K562 (cell line): ENCODE measurements at regions not wholly inside any gene's neighbourhood (a gene's known extent, or its start where the extent isn't known, plus 50 kb on each side); places are given as distances from the start of the nearest gene placed in this dataset.

ENCODE experiments used
- ARID1B ChIP-seq: fragments of 450-650 bp; IDR thresholded peaks from 2 replicates; pipeline ENCODE4 v1.6.1; 2016; ENCODE audit warnings: antibody characterized with exemption, mild to moderate bottlenecking, inconsistent platforms
- EHMT2 ChIP-seq: fragments of 450-650 bp; IDR thresholded peaks from 2 replicates; pipeline ENCODE4 v1.6.1; 2018; ENCODE audit warnings: antibody characterized with exemption
- FOS ChIP-seq: IDR thresholded peaks from 3 replicates; pipeline ENCODE4 v1.6.1; 2011; ENCODE audit not compliant: insufficient read length; ENCODE audit errors: extremely low read depth
- FOXJ2 ChIP-seq: fragments of 200-800 bp; sonication (Bioruptor generic); IDR thresholded peaks from 2 replicates; pipeline ENCODE4 v1.6.1; 2016; ENCODE audit warnings: missing genetic modification characterization, missing compliant biosample characterization
- GTF2F1 ChIP-seq: IDR thresholded peaks from 2 replicates; pipeline ENCODE4 v1.6.1; 2011; ENCODE audit warnings: low read depth, low read length, improper control_type of control experiment
- JUN ChIP-seq, 2 experiments: sonication (generic) in 1 of 2; formaldehyde crosslinking in 1 of 2; IDR thresholded peaks; 2 replicates each; pipeline versions ENCODE4 v1.6.1 to v1.8.0; 2012 to 2022; ENCODE audit warnings: borderline replicate concordance in 2 of 2, mild to moderate bottlenecking in 2 of 2, improper control_type of control experiment in 1 of 2, low read depth in 1 of 2, low read length in 1 of 2, missing genetic modification reagents in 1 of 2
- KLF6 ChIP-seq: fragments of 250-450 bp; sonication (Bioruptor Pico); IDR thresholded peaks from 2 replicates; pipeline ENCODE4 v1.4.0; 2020; ENCODE audit warnings: mild to moderate bottlenecking, moderate library complexity, borderline replicate concordance
- LARP7 ChIP-seq: fragments of 450-650 bp; IDR thresholded peaks from 2 replicates; pipeline ENCODE4 v1.6.1; 2016
- MAFK ChIP-seq: IDR thresholded peaks from 2 replicates; pipeline ENCODE4 v1.6.1; 2011; ENCODE audit warnings: low read length, improper control_type of control experiment
- NONO ChIP-seq, 2 experiments: fragments of 200-400 bp in 1 of 2; fragments of 450-650 bp in 1 of 2; formaldehyde crosslinking in 1 of 2; IDR thresholded peaks; 2 replicates each; pipeline ENCODE4 v1.6.1; 2017; ENCODE audit warnings: low read depth in 2 of 2, mild to moderate bottlenecking in 2 of 2, moderate library complexity in 2 of 2, low read length in 1 of 2
- RNF2 ChIP-seq: sonication (generic); IDR thresholded peaks from 2 replicates; pipeline ENCODE4 v1.6.1; 2016
- SAFB2 ChIP-seq: fragments of 200-400 bp; formaldehyde crosslinking; IDR thresholded peaks from 2 replicates; pipeline ENCODE4 v1.6.1; 2018; ENCODE audit warnings: borderline replicate concordance, low read length, low read depth, moderate library complexity; ENCODE audit not compliant: severe bottlenecking
- TARDBP ChIP-seq: fragments of 450-650 bp; IDR thresholded peaks from 2 replicates; pipeline ENCODE4 v1.6.1; 2016
- YBX1 ChIP-seq: fragments of 450-650 bp; IDR thresholded peaks from 2 replicates; pipeline ENCODE4 v1.7.1; 2016; ENCODE audit warnings: mild to moderate bottlenecking
- ZNF197 ChIP-seq: fragments of 200-800 bp; sonication (Bioruptor generic); IDR thresholded peaks from 2 replicates; pipeline ENCODE4 v1.6.1; 2016; ENCODE audit warnings: low read depth, missing genetic modification characterization, missing compliant biosample characterization
- TF ChIP-seq, protein P1 (sequence below): fragments of 450-650 bp; IDR thresholded peaks from one replicate; pipeline ENCODE4 v1.6.1; 2018; ENCODE audit warnings: mild to moderate bottlenecking, moderate library complexity; ENCODE audit not compliant: partially characterized antibody
- TF ChIP-seq, protein P2 (sequence below): sonication (generic); formaldehyde crosslinking; IDR thresholded peaks from 2 replicates; pipeline ENCODE4 v1.8.0; 2022; ENCODE audit warnings: missing genetic modification reagents, mild to moderate bottlenecking, borderline replicate concordance
- TF ChIP-seq, protein P3 (sequence below), 3 experiments: fragments of 200-800 bp in 1 of 3; sonication (Bioruptor generic) in 1 of 3; sonication (generic) in 1 of 3; formaldehyde crosslinking in 1 of 3; IDR thresholded peaks; 2 replicates each; pipeline versions ENCODE4 v1.6.1 to v1.8.0; 2016 to 2022; ENCODE audit warnings: mild to moderate bottlenecking in 2 of 3, missing compliant biosample characterization in 2 of 3, missing genetic modification characterization in 2 of 3, missing genetic modification reagents in 1 of 3
- TF ChIP-seq, protein P4 (sequence below): fragments of 250-450 bp; sonication (Bioruptor Pico); IDR thresholded peaks from 2 replicates; pipeline ENCODE4 v1.8.0; 2021; ENCODE audit warnings: mild to moderate bottlenecking, moderate library complexity
- TF ChIP-seq, protein P5 (sequence below): fragments of 250-450 bp; sonication (Bioruptor Pico); IDR thresholded peaks from 2 replicates; pipeline ENCODE4 v1.4.0; 2020; ENCODE audit warnings: mild to moderate bottlenecking, moderate library complexity

DNA sequence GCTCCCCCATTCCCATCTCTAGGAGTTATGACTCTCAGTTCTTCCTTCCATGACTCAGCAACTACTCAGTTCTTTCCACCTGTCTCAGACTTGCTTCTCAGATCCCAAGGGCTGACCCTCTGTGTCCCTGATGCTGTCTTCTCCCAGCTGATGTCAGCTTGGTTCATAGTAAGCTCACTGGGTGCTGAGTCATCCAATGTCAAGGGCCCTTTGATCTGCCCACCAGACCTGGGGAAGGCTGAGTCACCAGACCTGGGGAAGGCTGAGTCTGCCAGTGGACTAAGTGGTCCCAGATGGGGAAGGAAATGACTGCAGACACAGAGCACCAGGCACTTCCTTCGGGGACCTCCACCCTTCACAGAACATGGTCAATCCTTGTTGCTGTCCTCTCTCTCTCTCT, 76.1 kb upstream of the ZEB1 start (continued):
- no peak for TF ChIP-seq ZNF197
- TF ChIP-seq NONO (IDR thresholded peaks at IDR 0.05; ENCODE audit: low read depth in 2 of 2, low read length in 1 of 2): no peak
- no peak for TF ChIP-seq RNF2
- TF ChIP-seq MAFK: peak; percentile 83
- TF ChIP-seq, protein P1, sequence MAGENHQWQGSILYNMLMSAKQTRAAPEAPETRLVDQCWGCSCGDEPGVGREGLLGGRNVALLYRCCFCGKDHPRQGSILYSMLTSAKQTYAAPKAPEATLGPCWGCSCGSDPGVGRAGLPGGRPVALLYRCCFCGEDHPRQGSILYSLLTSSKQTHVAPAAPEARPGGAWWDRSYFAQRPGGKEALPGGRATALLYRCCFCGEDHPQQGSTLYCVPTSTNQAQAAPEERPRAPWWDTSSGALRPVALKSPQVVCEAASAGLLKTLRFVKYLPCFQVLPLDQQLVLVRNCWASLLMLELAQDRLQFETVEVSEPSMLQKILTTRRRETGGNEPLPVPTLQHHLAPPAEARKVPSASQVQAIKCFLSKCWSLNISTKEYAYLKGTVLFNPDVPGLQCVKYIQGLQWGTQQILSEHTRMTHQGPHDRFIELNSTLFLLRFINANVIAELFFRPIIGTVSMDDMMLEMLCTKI: no peak
- TF ChIP-seq, protein P2, sequence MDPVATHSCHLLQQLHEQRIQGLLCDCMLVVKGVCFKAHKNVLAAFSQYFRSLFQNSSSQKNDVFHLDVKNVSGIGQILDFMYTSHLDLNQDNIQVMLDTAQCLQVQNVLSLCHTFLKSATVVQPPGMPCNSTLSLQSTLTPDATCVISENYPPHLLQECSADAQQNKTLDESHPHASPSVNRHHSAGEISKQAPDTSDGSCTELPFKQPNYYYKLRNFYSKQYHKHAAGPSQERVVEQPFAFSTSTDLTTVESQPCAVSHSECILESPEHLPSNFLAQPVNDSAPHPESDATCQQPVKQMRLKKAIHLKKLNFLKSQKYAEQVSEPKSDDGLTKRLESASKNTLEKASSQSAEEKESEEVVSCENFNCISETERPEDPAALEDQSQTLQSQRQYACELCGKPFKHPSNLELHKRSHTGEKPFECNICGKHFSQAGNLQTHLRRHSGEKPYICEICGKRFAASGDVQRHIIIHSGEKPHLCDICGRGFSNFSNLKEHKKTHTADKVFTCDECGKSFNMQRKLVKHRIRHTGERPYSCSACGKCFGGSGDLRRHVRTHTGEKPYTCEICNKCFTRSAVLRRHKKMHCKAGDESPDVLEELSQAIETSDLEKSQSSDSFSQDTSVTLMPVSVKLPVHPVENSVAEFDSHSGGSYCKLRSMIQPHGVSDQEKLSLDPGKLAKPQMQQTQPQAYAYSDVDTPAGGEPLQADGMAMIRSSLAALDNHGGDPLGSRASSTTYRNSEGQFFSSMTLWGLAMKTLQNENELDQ (CRISPR knock-in tag): no peak
- no peak for TF ChIP-seq YBX1
- TF ChIP-seq LARP7: no peak
- TF ChIP-seq, protein P3, sequence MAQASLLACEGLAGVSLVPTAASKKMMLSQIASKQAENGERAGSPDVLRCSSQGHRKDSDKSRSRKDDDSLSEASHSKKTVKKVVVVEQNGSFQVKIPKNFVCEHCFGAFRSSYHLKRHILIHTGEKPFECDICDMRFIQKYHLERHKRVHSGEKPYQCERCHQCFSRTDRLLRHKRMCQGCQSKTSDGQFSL (CRISPR knock-in tag; IDR thresholded peaks at IDR 0.05): no peak
- TF ChIP-seq, protein P3 (tag; IDR thresholded peaks at IDR 0.05): no peak
- TF ChIP-seq FOXJ2 (tag): no peak
- peak; percentile 75 for TF ChIP-seq JUN (IDR thresholded peaks at IDR 0.05; ENCODE audit: borderline replicate concordance, low read depth, low read length)
- no peak for TF ChIP-seq JUN (CRISPR knock-in tag; IDR thresholded peaks at IDR 0.05; ENCODE audit: borderline replicate concordance)
- no peak for TF ChIP-seq TARDBP
- TF ChIP-seq KLF6 (CRISPR knock-in tag): no peak
- no peak for TF ChIP-seq GTF2F1
- peak; percentile 73 for TF ChIP-seq ARID1B
- TF ChIP-seq, protein P4, sequence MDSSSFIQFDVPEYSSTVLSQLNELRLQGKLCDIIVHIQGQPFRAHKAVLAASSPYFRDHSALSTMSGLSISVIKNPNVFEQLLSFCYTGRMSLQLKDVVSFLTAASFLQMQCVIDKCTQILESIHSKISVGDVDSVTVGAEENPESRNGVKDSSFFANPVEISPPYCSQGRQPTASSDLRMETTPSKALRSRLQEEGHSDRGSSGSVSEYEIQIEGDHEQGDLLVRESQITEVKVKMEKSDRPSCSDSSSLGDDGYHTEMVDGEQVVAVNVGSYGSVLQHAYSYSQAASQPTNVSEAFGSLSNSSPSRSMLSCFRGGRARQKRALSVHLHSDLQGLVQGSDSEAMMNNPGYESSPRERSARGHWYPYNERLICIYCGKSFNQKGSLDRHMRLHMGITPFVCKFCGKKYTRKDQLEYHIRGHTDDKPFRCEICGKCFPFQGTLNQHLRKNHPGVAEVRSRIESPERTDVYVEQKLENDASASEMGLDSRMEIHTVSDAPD (CRISPR knock-in tag): no peak
- TF ChIP-seq EHMT2: no peak
- no peak for TF ChIP-seq SAFB2
- no peak for TF ChIP-seq FOS
- TF ChIP-seq, protein P5, sequence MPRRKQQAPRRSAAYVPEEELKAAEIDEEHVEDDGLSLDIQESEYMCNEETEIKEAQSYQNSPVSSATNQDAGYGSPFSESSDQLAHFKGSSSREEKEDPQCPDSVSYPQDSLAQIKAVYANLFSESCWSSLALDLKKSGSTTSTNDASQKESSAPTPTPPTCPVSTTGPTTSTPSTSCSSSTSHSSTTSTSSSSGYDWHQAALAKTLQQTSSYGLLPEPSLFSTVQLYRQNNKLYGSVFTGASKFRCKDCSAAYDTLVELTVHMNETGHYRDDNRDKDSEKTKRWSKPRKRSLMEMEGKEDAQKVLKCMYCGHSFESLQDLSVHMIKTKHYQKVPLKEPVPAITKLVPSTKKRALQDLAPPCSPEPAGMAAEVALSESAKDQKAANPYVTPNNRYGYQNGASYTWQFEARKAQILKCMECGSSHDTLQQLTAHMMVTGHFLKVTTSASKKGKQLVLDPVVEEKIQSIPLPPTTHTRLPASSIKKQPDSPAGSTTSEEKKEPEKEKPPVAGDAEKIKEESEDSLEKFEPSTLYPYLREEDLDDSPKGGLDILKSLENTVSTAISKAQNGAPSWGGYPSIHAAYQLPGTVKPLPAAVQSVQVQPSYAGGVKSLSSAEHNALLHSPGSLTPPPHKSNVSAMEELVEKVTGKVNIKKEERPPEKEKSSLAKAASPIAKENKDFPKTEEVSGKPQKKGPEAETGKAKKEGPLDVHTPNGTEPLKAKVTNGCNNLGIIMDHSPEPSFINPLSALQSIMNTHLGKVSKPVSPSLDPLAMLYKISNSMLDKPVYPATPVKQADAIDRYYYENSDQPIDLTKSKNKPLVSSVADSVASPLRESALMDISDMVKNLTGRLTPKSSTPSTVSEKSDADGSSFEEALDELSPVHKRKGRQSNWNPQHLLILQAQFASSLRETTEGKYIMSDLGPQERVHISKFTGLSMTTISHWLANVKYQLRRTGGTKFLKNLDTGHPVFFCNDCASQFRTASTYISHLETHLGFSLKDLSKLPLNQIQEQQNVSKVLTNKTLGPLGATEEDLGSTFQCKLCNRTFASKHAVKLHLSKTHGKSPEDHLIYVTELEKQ (CRISPR knock-in tag): no peak
